OCI-LY7 (cell line): ENCODE measurements at regions not wholly inside any gene's neighbourhood (a gene's known extent, or its start where the extent isn't known, plus 50 kb on each side); places are given as distances from the start of the nearest gene placed in this dataset.

ENCODE experiments used
- EZH2phosphoT487 ChIP-seq: fragments of 200-600 bp; sonication (generic); IDR thresholded peaks from 2 replicates; pipeline ENCODE4 v1.6.1; 2018; ENCODE audit warnings: low read depth, borderline replicate concordance, mild to moderate bottlenecking, mixed run types, antibody characterized with exemption, low read length, moderate library complexity, mixed read lengths
- TF ChIP-seq, protein P1 (sequence below): fragments of 200-600 bp; sonication (generic); conservative IDR thresholded peaks from 2 replicates; pipeline ENCODE4 v1.5.1; 2014; ENCODE audit warnings: mild to moderate bottlenecking, antibody characterized with exemption, low read length, moderate library complexity, mixed read lengths

DNA sequence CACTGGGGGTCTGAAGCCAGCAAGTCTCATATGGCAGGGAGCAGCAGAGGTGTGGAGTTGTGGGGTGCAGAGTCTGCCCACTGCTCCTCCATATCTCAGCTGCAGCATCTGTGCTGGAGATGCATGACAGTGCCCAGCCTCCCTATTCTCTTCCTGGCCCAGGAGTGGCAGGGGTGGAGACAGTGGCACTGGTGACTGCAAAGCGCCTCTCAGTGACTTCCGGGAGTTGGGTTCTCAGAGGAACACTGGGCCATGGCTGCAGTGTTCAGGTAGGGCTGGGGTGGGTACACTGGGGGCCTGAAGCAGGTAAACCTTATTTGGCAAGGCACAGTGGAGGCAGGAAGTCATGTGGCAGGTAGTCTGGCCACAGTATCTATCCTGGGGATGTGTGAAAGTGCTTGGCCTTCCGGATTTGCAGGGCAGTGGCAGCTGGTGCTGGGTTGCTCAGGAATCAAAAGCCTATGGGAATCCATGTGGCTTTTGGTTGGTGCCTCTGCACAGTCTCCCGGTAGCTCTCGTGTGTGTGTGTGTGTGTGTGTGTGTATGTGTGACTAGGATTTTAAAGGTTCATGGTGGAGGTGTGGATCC lies 60.3 kb upstream of the THUMPD2 start:
- TF ChIP-seq, protein P1, sequence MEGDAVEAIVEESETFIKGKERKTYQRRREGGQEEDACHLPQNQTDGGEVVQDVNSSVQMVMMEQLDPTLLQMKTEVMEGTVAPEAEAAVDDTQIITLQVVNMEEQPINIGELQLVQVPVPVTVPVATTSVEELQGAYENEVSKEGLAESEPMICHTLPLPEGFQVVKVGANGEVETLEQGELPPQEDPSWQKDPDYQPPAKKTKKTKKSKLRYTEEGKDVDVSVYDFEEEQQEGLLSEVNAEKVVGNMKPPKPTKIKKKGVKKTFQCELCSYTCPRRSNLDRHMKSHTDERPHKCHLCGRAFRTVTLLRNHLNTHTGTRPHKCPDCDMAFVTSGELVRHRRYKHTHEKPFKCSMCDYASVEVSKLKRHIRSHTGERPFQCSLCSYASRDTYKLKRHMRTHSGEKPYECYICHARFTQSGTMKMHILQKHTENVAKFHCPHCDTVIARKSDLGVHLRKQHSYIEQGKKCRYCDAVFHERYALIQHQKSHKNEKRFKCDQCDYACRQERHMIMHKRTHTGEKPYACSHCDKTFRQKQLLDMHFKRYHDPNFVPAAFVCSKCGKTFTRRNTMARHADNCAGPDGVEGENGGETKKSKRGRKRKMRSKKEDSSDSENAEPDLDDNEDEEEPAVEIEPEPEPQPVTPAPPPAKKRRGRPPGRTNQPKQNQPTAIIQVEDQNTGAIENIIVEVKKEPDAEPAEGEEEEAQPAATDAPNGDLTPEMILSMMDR = no peak
- TF ChIP-seq EZH2phosphoT487 = no peak
